ENCODE measurements at regions not wholly inside any gene's neighbourhood (a gene's known extent, or its start where the extent isn't known, plus 50 kb on each side); places are given as distances from the start of the nearest gene placed in this dataset.

DNA sequence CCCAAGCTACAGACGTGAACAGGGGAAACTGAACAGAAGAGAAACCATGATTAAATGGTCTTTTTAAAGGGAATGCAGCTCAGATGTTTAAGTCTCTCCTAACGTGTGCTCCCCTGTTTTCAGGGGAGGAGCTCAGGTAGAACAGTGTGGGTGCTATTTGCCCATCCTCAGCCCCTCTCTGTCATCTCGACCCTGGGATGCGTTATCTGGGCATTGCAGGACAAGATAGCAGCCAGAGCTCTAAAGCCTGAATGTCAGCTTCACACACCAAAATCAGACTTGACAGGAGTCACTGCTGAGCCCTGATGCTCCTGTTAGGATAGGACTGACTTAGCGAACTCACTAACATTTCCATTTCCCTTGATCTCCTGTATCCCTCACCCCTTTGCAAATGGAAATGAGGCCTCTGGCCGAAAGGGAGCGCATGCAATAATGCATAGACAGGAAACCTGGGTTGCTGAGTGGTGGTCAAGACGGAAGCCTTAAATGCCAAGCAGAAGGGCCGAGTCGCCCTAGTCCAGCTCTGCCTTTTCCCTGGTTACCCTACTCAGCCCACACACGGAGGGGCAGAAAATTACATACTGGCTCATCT is 234.9 kb upstream of the TPM1 start:
- Histone ChIP-seq H3K4me2 (ENCODE audit: low read length) (no peak overlapping the region), H4K20me1 (ENCODE audit: insufficient read depth, low read length) (no peaks in the 10 kb centered on the region), H3K9ac (ENCODE audit: low read length) (no peak overlapping the region), H3K9me3 (ENCODE audit: insufficient read depth, low read length) (no peaks in the 10 kb centered on the region), H3K4me3 (ENCODE audit: low read length) (no peak overlapping the region), H3K27me3 (ENCODE audit: low read depth, low read length) (no peaks in the 10 kb centered on the region), H3K27ac (ENCODE audit: low read length) (no peak overlapping the region), H2AFZ (ENCODE audit: low read depth, low read length) (no peak overlapping the region), H3K79me2 (ENCODE audit: low read length) (no peaks in the 10 kb centered on the region), H3K36me3 (replicated peaks; ENCODE audit: low read depth, low read length) (no peaks in the 10 kb centered on the region), H3K4me1 (ENCODE audit: low read length) (no peaks in the 10 kb centered on the region)
- TF ChIP-seq, protein P1, sequence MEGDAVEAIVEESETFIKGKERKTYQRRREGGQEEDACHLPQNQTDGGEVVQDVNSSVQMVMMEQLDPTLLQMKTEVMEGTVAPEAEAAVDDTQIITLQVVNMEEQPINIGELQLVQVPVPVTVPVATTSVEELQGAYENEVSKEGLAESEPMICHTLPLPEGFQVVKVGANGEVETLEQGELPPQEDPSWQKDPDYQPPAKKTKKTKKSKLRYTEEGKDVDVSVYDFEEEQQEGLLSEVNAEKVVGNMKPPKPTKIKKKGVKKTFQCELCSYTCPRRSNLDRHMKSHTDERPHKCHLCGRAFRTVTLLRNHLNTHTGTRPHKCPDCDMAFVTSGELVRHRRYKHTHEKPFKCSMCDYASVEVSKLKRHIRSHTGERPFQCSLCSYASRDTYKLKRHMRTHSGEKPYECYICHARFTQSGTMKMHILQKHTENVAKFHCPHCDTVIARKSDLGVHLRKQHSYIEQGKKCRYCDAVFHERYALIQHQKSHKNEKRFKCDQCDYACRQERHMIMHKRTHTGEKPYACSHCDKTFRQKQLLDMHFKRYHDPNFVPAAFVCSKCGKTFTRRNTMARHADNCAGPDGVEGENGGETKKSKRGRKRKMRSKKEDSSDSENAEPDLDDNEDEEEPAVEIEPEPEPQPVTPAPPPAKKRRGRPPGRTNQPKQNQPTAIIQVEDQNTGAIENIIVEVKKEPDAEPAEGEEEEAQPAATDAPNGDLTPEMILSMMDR (IDR thresholded peaks at IDR 0.05; ENCODE audit: low read depth, low read length): no peak
- no peak for TF ChIP-seq EZH2phosphoT487 (IDR thresholded peaks at IDR 0.05; ENCODE audit: low read depth)

DNA sequence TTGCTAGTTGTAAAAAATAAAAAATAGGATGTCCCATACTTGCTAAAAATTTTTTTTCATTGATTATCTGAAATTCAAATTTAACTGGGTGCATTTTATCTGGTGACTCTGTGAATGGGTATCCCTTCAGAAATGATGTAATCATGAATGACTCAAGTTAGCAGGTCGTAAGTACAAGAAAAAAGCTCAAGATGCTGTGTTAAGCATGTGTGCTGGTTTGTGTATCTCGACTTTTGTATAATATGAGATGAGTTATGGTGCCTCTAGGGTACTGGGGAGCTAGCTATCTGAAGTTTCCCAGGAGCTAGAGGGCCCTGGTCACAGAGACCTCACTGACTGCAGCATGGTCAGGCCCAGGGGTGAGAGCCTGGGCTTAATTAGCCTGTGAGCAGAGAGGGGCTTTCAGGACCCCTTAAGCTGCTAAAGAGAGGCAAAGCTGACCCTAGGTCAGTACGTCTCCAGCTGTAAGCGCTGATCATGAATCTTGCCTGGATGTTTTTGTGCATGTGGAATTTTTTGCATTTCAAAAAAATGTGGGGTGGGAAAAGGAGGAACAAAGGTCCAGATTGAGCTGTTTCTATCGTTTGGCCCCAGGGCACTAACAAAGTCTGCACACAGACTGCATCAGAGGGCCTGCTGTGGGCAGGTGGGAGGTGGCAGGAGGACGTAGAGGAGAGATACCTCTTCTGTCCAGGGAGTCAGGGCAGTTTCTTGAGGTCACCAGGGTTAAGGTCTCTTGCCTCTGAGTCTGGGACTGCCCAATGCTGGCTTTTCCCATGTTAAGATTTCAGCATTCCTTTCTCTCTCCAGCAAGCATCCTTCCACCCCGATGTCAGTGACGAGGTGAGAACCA is 233.2 kb upstream of the TPM1 start:
- no peaks in the 10 kb centered on the region for H3K4me1 ChIP-seq (ENCODE audit: low read length)
- H3K27ac ChIP-seq (ENCODE audit: low read length): no peak overlapping the region
- no peaks in the 10 kb centered on the region for H3K9me3 ChIP-seq (ENCODE audit: insufficient read depth, low read length)
- TF ChIP-seq EZH2phosphoT487 (IDR thresholded peaks at IDR 0.05; ENCODE audit: low read depth): no peak
- TF ChIP-seq, protein P1 (IDR thresholded peaks at IDR 0.05; ENCODE audit: low read depth, low read length): no peak
- no peak overlapping the region for H2AFZ ChIP-seq (ENCODE audit: low read depth, low read length)
- no peaks in the 10 kb centered on the region for H3K27me3 ChIP-seq (ENCODE audit: low read depth, low read length)
- no peak overlapping the region for H3K4me2 ChIP-seq (ENCODE audit: low read length)
- H3K9ac ChIP-seq (ENCODE audit: low read length): no peak overlapping the region
- no peaks in the 10 kb centered on the region for H3K79me2 ChIP-seq (ENCODE audit: low read length)
- H3K36me3 ChIP-seq (replicated peaks; ENCODE audit: low read depth, low read length): no peaks in the 10 kb centered on the region
- no peak overlapping the region for H3K4me3 ChIP-seq (ENCODE audit: low read length)
- no peaks in the 10 kb centered on the region for H4K20me1 ChIP-seq (ENCODE audit: insufficient read depth, low read length)

DNA sequence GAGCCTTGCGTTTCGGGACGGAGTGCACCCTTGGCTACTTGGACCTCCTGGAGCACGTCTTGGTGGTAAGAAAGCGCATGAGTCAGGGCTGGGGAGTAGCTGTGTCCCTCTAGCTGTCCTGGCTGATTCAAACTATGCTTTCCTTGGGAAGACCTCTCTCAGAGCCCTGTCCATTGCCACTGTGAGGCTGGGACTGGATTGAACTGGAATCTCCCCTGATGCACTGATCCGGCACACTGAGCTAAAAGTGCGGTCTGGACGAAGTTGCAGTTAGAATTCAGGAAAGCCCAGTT is 232.6 kb upstream of the TPM1 start:
- no peak for TF ChIP-seq EZH2phosphoT487 (IDR thresholded peaks at IDR 0.05; ENCODE audit: low read depth)
- TF ChIP-seq, protein P1 (IDR thresholded peaks at IDR 0.05; ENCODE audit: low read depth, low read length): no peak
- Histone ChIP-seq H3K4me2 (ENCODE audit: low read length) (no peak overlapping the region), H3K9ac (ENCODE audit: low read length) (no peak overlapping the region), H3K9me3 (ENCODE audit: insufficient read depth, low read length) (no peaks in the 10 kb centered on the region), H3K79me2 (ENCODE audit: low read length) (no peaks in the 10 kb centered on the region), H3K27ac (ENCODE audit: low read length) (no peak overlapping the region), H3K4me3 (ENCODE audit: low read length) (no peak overlapping the region), H3K4me1 (ENCODE audit: low read length) (no peaks in the 10 kb centered on the region), H3K27me3 (ENCODE audit: low read depth, low read length) (no peaks in the 10 kb centered on the region), H2AFZ (ENCODE audit: low read depth, low read length) (no peak overlapping the region), H4K20me1 (ENCODE audit: insufficient read depth, low read length) (no peaks in the 10 kb centered on the region), H3K36me3 (replicated peaks; ENCODE audit: low read depth, low read length) (no peaks in the 10 kb centered on the region)

DNA sequence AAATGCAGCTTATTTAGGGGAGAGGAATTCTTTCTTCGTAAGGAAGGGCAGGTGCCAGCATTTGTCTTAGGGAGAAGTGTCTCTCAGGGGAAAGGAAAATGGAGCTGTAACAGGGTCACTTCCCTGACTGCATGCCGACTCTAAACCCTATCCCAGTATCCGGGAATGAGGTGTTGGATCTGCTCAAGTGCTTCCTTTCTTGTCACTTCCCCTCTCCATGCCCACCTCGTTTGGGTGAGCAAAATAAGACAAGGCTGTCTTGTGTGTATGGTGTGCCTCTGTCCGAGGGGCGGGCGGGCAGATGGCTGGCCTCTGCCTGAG is 230.1 kb upstream of the TPM1 start:
- no peaks in the 10 kb centered on the region for H3K36me3 ChIP-seq (replicated peaks; ENCODE audit: low read depth, low read length)
- H3K27me3 ChIP-seq (ENCODE audit: low read depth, low read length): no peaks in the 10 kb centered on the region
- H2AFZ ChIP-seq (ENCODE audit: low read depth, low read length): no peak overlapping the region
- H3K4me2 ChIP-seq (ENCODE audit: low read length): no peak overlapping the region
- no peaks in the 10 kb centered on the region for H3K4me1 ChIP-seq (ENCODE audit: low read length)
- TF ChIP-seq, protein P1 (IDR thresholded peaks at IDR 0.05; ENCODE audit: low read depth, low read length): no peak
- no peak for TF ChIP-seq EZH2phosphoT487 (IDR thresholded peaks at IDR 0.05; ENCODE audit: low read depth)
- no peak overlapping the region for H3K27ac ChIP-seq (ENCODE audit: low read length)
- H3K4me3 ChIP-seq (ENCODE audit: low read length): no peak overlapping the region
- no peak overlapping the region for H3K9ac ChIP-seq (ENCODE audit: low read length)
- no peaks in the 10 kb centered on the region for H4K20me1 ChIP-seq (ENCODE audit: insufficient read depth, low read length)
- no peaks in the 10 kb centered on the region for H3K79me2 ChIP-seq (ENCODE audit: low read length)
- H3K9me3 ChIP-seq (ENCODE audit: insufficient read depth, low read length): no peaks in the 10 kb centered on the region

All from OCI-LY3 (cell line).